ENCODE measurements at regions not wholly inside any gene's neighbourhood (a gene's known extent, or its start where the extent isn't known, plus 50 kb on each side); places are given as distances from the start of the nearest gene placed in this dataset.
"Not testable (repeated sequence)": the region's sequence is repeated elsewhere in the genome, so short reads cannot be mapped to it uniquely, and the experiment has no call there.

DNA sequence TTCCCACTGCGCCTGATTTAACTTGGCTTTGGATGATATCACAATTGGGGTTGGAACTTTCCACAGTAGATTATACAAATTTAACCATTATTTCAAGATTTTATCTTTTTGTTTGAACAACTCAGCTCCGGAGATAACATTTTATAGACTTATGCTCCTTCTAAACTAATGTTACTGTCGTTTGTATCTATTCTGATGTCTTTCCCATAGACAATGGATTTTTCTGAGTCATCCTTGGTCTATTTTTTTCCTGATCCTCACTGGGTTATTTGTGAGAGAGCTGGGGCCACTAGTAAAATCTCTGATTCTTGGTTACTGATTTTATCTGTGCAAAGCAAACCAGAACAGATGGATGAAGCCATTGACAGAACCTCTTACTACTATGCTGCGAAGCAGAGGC, 175.1 kb downstream of the SLC38A4 start:
- Histone ChIP-seq H2AFZ (ENCODE audit: low read depth, low read length) (no peak overlapping the region), H3K4me2 (ENCODE audit: low read length, poor library complexity, severe bottlenecking) (no peak overlapping the region), H3K27me3 (ENCODE audit: control insufficient read depth in 1 of 2, insufficient read depth in 1 of 2, low read length in 2 of 2) (no peaks in the 10 kb centered on the region), H3K79me1 (replicated peaks; ENCODE audit: low read length, poor library complexity, severe bottlenecking) (no peaks in the 10 kb centered on the region), H4K91ac (ENCODE audit: low read length) (no peak overlapping the region), H3K4me3 (ENCODE audit: insufficient read depth in 1 of 2, low read depth in 1 of 2, low read length in 2 of 2) (no peak overlapping the region), H3K9ac (ENCODE audit: low read length) (no peak overlapping the region), H4K8ac (ENCODE audit: low read length) (no peak overlapping the region), H2BK120ac (ENCODE audit: low read depth, low read length) (no peak overlapping the region), H3K4me1 (ENCODE audit: control insufficient read depth, insufficient read depth, low read depth, low read length) (no peaks in the 10 kb centered on the region), H3K9me3 (ENCODE audit: control insufficient read depth, low read length) (no peaks in the 10 kb centered on the region), H3K4ac (ENCODE audit: low read depth in 1 of 2, low read length in 2 of 2) (no peak overlapping the region), H3K27ac (ENCODE audit: low read length, poor library complexity, severe bottlenecking) (no peak overlapping the region), H2AK5ac (ENCODE audit: low read length, severe bottlenecking) (no peak overlapping the region), H2BK15ac (ENCODE audit: low read depth, poor library complexity, severe bottlenecking) (no peak overlapping the region), H2BK5ac (ENCODE audit: low read depth, low read length, poor library complexity, severe bottlenecking) (no peak overlapping the region), H2BK12ac (ENCODE audit: low read length in 2 of 2) (no peak overlapping the region), H3K23ac (ENCODE audit: low read length in 2 of 2) (no peak overlapping the region), H3K36me3 (ENCODE audit: control insufficient read depth in 1 of 2, insufficient read depth in 2 of 2, low read depth in 1 of 2, low read length in 2 of 2) (no peaks in the 10 kb centered on the region), H3K14ac (ENCODE audit: low read length in 2 of 2) (no peak overlapping the region), H3K18ac (ENCODE audit: low read depth in 1 of 2, low read length in 2 of 2) (no peak overlapping the region)
- no peak for DNase-seq
- WGBS: 92% methylated on average over 3 of the region's 4 CpGs

DNA sequence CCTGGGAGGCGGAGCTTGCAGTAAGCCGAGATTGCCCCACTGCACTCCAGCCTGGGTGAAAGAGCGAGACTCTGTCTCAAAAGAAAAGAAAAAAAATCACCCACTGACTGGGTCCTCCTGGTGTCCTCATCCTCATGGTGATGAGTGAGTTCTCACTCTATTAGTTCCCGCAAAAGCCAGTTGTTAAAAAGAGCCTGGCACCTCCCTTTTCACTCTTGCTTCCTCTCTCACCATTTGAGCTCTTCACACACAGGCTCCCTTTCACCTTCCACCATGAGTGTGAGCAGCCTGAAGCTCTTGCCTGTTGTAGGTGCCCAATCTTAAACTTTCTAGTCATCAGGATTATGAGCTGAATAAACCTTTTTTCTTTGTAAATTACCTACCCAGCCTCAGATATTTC, 176.4 kb downstream of the SLC38A4 start:
- WGBS: 99% methylated on average over 4 of the region's 4 CpGs
- Histone ChIP-seq H3K36me3 (ENCODE audit: control insufficient read depth in 1 of 2, insufficient read depth in 2 of 2, low read depth in 1 of 2, low read length in 2 of 2) (no peaks in the 10 kb centered on the region), H3K4ac (ENCODE audit: low read depth in 1 of 2, low read length in 2 of 2) (no peak overlapping the region)

DNA sequence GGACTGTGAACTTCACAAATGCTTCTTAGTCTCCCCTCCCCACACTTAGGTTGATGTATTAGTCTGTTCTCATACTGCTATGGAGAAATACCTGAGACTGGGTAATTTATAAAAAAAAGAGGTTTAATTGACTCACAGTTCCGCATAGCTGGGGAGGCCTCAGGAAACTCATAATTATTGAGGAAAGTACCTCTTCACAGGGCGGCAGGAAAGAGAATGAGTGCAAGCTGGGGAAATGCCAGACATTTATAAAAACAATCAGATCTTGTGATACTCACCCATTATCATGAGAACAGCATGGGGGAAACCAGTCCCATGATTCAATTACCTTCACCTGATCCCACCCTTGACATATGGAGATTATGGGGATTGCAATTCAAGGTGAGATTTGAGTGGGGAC, 178.8 kb downstream of the SLC38A4 start:
- Histone ChIP-seq H2BK5ac (ENCODE audit: low read depth, low read length, poor library complexity, severe bottlenecking) (no peak overlapping the region), H4K91ac (ENCODE audit: low read length) (no peak overlapping the region), H4K8ac (ENCODE audit: low read length) (no peak overlapping the region), H2BK12ac (ENCODE audit: low read length in 2 of 2) (no peak overlapping the region), H3K9ac (ENCODE audit: low read length) (no peak overlapping the region), H3K27me3 (ENCODE audit: control insufficient read depth in 1 of 2, insufficient read depth in 1 of 2, low read length in 2 of 2) (no peaks in the 10 kb centered on the region), H3K27ac (ENCODE audit: low read length, poor library complexity, severe bottlenecking) (no peak overlapping the region), H2BK15ac (ENCODE audit: low read depth, poor library complexity, severe bottlenecking) (no peak overlapping the region), H3K79me1 (replicated peaks; ENCODE audit: low read length, poor library complexity, severe bottlenecking) (no peaks in the 10 kb centered on the region), H3K23ac (ENCODE audit: low read length in 2 of 2) (no peak overlapping the region), H3K4ac (ENCODE audit: low read depth in 1 of 2, low read length in 2 of 2) (no peak overlapping the region), H2AK5ac (ENCODE audit: low read length, severe bottlenecking) (no peak overlapping the region), H3K4me2 (ENCODE audit: low read length, poor library complexity, severe bottlenecking) (no peak overlapping the region), H3K36me3 (ENCODE audit: control insufficient read depth in 1 of 2, insufficient read depth in 2 of 2, low read depth in 1 of 2, low read length in 2 of 2) (no peaks in the 10 kb centered on the region), H3K4me3 (ENCODE audit: insufficient read depth in 1 of 2, low read depth in 1 of 2, low read length in 2 of 2) (no peak overlapping the region), H3K4me1 (ENCODE audit: control insufficient read depth, insufficient read depth, low read depth, low read length) (no peaks in the 10 kb centered on the region), H3K18ac (ENCODE audit: low read depth in 1 of 2, low read length in 2 of 2) (no peak overlapping the region), H2BK120ac (ENCODE audit: low read depth, low read length) (no peak overlapping the region), H3K9me3 (ENCODE audit: control insufficient read depth, low read length) (peaks cover 3% of the 10 kb centered on the region), H3K14ac (ENCODE audit: low read length in 2 of 2) (no peak overlapping the region), H2AFZ (ENCODE audit: low read depth, low read length) (no peak overlapping the region)
- no peak for DNase-seq
- 80% methylated on average over 1 of the region's 2 CpGs for WGBS

More for the DNA sequence above, 176.4 kb downstream of the SLC38A4 start:
- Histone ChIP-seq H2AK5ac (ENCODE audit: low read length, severe bottlenecking) (no peak overlapping the region), H3K9ac (ENCODE audit: low read length) (no peak overlapping the region), H2BK5ac (ENCODE audit: low read depth, low read length, poor library complexity, severe bottlenecking) (no peak overlapping the region), H3K14ac (ENCODE audit: low read length in 2 of 2) (no peak overlapping the region), H3K4me1 (ENCODE audit: control insufficient read depth, insufficient read depth, low read depth, low read length) (no peaks in the 10 kb centered on the region), H4K91ac (ENCODE audit: low read length) (no peak overlapping the region), H3K4me3 (ENCODE audit: insufficient read depth in 1 of 2, low read depth in 1 of 2, low read length in 2 of 2) (no peak overlapping the region), H4K8ac (ENCODE audit: low read length) (no peak overlapping the region), H3K79me1 (replicated peaks; ENCODE audit: low read length, poor library complexity, severe bottlenecking) (no peaks in the 10 kb centered on the region), H3K27ac (ENCODE audit: low read length, poor library complexity, severe bottlenecking) (no peak overlapping the region), H3K9me3 (ENCODE audit: control insufficient read depth, low read length) (no peaks in the 10 kb centered on the region), H2BK12ac (ENCODE audit: low read length in 2 of 2) (no peak overlapping the region), H2AFZ (ENCODE audit: low read depth, low read length) (no peak overlapping the region), H3K18ac (ENCODE audit: low read depth in 1 of 2, low read length in 2 of 2) (no peak overlapping the region), H3K23ac (ENCODE audit: low read length in 2 of 2) (no peak overlapping the region), H2BK15ac (ENCODE audit: low read depth, poor library complexity, severe bottlenecking) (no peak overlapping the region), H3K4me2 (ENCODE audit: low read length, poor library complexity, severe bottlenecking) (no peak overlapping the region), H2BK120ac (ENCODE audit: low read depth, low read length) (no peak overlapping the region), H3K27me3 (ENCODE audit: control insufficient read depth in 1 of 2, insufficient read depth in 1 of 2, low read length in 2 of 2) (no peaks in the 10 kb centered on the region)
- no peak for DNase-seq

DNA sequence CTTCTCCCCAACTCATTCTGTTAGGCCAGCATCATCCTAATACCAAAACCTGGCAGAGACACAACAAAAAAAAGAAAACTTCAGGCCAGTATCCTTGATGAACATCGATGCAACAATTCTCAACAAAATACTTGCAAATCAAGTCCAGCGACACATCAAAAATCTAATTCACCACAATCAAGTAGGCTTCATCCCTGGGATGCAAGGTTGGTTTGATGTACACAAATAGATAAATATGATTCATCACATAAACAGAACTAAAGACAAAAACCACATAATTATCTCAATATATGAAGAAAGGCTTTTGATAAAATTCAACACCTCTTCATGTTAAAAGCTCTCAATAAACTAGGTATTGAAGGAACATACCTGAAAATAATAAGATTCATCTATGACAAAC, 184.1 kb downstream of the SLC38A4 start:
- not testable (repeated sequence) for H3K27me3 ChIP-seq (ENCODE audit: control insufficient read depth in 1 of 2, insufficient read depth in 1 of 2, low read length in 2 of 2); H2BK120ac ChIP-seq (ENCODE audit: low read depth, low read length); H3K23ac ChIP-seq (ENCODE audit: low read length in 2 of 2); H2BK5ac ChIP-seq (ENCODE audit: low read depth, low read length, poor library complexity, severe bottlenecking); H3K14ac ChIP-seq (ENCODE audit: low read length in 2 of 2); DNase-seq; H3K4me2 ChIP-seq (ENCODE audit: low read length, poor library complexity, severe bottlenecking); H2BK15ac ChIP-seq (ENCODE audit: low read depth, poor library complexity, severe bottlenecking); H2BK12ac ChIP-seq (ENCODE audit: low read length in 2 of 2); H3K36me3 ChIP-seq (ENCODE audit: control insufficient read depth in 1 of 2, insufficient read depth in 2 of 2, low read depth in 1 of 2, low read length in 2 of 2); H3K4me3 ChIP-seq (ENCODE audit: insufficient read depth in 1 of 2, low read depth in 1 of 2, low read length in 2 of 2); H3K4me1 ChIP-seq (ENCODE audit: control insufficient read depth, insufficient read depth, low read depth, low read length); H3K4ac ChIP-seq (ENCODE audit: low read depth in 1 of 2, low read length in 2 of 2); H3K9ac ChIP-seq (ENCODE audit: low read length); H2AFZ ChIP-seq (ENCODE audit: low read depth, low read length); H3K79me1 ChIP-seq (replicated peaks; ENCODE audit: low read length, poor library complexity, severe bottlenecking); H4K91ac ChIP-seq (ENCODE audit: low read length); H3K27ac ChIP-seq (ENCODE audit: low read length, poor library complexity, severe bottlenecking); H3K18ac ChIP-seq (ENCODE audit: low read depth in 1 of 2, low read length in 2 of 2); H2AK5ac ChIP-seq (ENCODE audit: low read length, severe bottlenecking); H4K8ac ChIP-seq (ENCODE audit: low read length)
- WGBS: no CpG with 5 or more reads among the region's 2 CpGs
- peaks cover 41% of the 10 kb centered on the region for H3K9me3 ChIP-seq (ENCODE audit: control insufficient read depth, low read length)
